ENCODE measurements at regions not wholly inside any gene's neighbourhood (a gene's known extent, or its start where the extent isn't known, plus 50 kb on each side); places are given as distances from the start of the nearest gene placed in this dataset.

DNA sequence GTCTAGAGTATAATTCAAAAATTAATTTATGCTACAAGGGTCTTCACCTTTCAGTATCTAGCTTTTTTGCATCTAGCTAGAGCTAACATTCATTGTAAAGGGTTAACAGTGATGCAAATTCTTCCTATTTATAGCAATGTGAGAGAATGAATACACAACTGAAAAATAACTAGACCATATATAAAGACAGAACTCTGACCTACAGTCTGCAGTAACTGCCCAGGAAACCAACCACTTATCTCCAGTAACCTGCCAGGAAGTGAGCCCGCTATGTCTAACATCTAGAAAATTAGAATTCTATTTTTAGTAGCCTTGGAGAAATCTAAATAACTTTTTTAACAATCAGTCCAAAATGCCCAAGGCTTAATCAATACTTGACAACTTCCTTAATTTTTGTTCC is 1021.9 kb downstream of the LRFN5 start:
- no peak for DNase-seq (ENCODE audit: low spot score)

DNA sequence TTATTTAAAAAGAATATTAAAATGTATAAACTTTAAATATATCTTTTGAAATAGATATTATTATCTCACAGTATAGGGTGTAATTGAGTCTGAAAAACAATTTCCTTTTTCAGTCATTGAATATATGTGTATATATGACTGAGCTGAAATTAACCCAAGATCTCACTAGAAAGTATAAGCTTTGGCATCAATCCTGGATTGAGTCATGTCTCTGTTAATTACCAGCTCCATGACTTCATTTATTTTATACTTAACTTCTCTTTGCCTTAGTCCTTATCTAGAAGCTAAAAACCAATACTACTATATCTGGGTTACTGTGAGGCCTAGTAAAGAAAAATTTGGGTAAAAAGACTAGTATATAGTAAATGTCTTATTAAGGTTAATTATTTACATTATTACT is 1020.3 kb downstream of the LRFN5 start:
- no peak for DNase-seq (ENCODE audit: low spot score)

DNA sequence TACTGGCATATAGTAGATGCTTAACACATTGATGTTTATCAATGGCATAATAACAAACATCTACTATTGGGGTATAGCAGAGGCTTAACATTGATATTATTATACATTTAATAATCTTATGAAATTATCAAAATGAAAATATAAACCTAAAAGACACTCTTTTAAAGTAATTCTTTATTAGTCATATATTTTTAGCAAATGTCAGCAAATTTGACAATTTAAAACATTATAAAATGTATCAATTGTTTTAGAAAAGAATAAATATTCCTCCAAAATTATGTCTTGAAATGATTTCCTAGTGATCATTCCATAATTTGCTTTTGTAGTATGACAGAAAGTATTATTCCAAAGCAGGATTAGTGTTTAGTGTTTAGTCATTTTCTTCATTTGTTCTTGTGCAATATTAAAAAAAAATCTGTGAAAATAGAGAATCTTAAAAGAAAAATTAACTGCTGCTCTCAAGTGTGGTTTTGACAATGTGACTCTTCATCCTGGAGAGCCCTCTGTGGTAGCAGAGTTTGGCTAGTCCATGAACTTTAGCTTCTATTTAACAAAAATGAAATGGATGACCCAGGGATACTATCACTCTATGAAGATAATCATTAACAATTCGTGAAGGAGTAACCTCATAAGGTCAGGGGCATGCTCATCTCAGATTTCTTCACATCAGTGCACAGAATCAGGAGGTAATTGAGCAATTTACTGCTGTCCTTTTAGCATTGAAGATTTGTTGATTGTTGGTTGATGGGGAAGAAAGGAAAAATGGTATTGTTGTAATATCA is 1018.5 kb downstream of the LRFN5 start:
- DNase-seq (ENCODE audit: low spot score) = no peak

- no peak for DNase-seq (ENCODE audit: low spot score)
Observed at GRCh38 chr14:42617005-42617404, 1010.3 kb downstream of the LRFN5 start.

DNA sequence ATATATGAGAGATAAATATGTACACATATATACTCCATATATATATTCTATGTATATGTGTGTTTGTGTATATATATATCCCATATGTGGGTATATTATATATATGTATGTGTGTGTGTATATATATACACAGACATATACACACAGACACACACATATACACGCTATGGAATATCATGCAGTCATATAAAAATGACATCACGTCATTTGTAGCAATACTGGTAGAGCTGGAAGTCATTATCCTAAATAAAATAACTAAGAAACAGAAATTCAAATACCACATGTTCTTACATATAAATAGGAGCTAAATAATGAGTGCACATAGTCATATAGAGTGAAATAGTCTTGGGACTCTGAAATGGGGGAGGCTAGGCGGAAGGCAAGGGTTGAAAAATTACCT is 1000.2 kb downstream of the LRFN5 start:
- DNase-seq (ENCODE audit: low spot score) = no peak

DNA sequence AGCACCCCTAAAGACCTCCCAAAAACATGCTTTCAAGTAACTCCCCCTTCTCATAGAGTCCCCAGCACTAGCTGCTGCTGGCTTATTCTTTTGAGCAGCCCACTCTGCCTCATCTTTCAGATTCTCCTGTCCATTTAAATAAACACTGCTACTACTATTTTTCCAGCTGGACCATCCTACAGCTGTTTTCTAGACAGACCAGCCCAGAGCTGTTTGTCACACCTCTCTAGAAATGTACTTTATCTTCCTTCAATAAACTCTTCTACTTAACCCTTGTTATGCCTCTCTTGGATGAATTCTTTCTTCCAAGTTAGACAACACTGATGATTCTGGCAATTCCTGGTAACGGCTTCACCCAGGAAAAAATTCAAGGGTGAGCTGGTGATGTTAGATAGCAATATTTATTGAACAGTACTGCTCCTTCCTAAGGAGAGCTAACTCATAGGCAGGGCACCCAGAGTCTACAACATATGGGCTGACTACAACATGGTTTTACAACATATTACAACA is 995.7 kb downstream of the LRFN5 start:
- no peak for DNase-seq (ENCODE audit: low spot score)

- DNase-seq (ENCODE audit: low spot score) = no peak
Observed at GRCh38 chr14:42572032-42572431, 965.4 kb downstream of the LRFN5 start.

DNA sequence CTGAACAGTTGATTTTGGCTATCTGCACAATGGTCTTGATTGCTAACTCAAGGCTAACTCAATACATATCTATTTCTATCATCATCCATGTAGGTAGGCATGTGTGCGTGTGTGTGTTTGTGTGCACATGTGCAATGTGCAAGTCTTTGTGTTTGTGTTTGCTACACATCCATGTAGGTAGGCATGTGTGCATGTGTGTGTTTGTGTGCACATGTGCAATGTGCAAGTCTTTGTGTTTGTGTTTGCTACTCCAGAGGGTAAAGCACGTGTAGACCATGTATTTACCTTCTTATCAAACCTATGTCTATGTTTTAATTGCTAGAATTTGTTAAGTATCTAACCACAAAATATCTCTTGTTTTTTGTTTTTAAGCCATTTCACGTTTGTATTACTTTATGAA is 962.6 kb downstream of the LRFN5 start:
- DNase-seq (ENCODE audit: low spot score) = no peak

DNA sequence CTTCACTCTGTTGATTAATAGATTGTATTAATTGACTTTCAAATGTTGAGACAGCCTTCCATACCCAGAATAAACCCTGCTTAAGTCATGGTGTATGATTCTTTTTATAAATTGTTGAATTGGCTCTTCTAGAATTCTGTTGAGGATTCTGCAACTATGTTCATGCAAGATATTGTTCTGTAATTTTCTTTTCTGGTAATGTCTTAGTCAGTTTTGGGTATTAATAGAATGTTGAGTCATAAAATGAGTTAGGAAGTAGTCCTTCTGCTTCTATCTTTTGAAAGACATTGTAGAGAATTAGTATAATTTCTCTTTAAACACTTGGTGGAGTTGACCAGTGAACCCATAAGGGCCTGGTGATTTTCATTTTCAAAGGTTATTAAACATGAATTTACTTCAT is 958.9 kb downstream of the LRFN5 start:
- no peak for DNase-seq (ENCODE audit: low spot score)

DNA sequence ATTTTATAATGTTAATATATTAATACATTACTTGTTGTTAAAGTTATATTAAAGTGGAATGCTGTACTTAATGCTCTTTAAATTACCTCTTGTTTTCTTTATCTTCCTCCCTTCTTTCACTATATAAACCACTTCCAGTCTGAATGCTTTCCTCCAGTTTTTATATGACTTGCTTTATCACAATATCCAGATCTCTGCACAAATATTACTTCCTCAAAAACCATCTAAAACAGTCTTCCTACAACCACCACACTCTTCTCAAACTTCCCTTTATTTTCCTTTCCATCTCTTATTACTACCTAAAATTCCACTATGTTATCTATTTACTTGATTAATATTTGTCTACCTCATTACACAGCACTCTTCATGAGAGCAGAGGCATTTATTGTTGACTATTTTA is 956.6 kb downstream of the LRFN5 start:
- DNase-seq (ENCODE audit: low spot score) = no peak

DNA sequence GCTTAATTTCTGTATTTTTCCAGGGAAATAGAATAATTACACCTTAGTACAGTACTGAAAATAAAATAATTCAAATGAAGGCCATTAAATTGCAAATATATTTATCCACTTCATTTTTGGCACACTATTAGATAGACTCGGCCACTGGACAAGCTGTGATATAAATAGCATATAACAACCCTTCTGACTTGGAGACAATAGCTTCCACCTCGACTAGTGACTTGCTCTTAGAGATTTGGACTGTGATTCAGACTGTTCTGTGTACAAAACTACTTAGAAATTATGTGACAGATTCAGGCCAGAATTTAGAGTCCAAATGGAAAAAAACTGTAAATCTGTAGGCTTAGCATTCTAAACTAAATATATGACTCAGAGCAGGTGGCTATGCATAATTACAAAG is 949.9 kb downstream of the LRFN5 start:
- peak; percentile 28 for DNase-seq (ENCODE audit: low spot score)

DNA sequence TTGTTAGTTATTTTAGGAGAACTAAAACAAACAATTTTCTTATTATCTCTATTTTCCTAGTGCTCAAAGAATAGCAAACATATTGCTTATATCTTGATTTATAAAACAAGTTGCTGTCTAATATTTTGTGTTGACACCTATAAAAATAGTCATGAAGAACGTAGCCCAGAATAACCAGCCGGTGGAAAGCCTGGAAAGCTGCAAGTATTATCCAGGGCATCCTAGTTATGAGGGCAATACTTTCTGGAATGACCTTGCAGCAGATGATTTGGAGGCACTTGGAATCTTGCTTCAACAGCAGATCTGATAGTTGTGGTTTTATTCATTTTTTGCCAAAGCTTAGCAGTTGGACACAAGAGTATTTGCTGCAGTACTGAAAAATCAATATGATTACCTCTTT is 948.7 kb downstream of the LRFN5 start:
- no peak for DNase-seq (ENCODE audit: low spot score)

GRCh38 chr14:42554091-42554490 is 947.4 kb downstream of the LRFN5 start:
- DNase-seq (ENCODE audit: low spot score) = no peak

DNA sequence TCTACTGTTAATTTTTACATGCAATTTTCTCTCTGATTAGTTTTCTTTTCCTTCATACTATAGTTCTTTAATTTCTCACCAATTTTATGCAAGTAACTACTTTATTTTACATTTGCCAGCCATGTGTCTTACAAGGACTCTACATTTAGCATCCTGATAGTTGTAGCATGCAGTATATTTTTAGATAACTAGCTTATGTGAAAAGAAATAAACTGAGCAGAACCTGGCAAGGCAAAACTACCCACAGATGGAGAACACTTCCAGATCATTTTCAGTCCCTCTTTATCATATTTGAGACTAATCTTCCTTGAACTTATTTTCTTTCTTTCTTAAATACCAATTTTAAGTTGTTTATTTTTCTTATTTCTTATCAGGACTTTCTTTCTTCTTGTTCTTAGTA is 943.6 kb downstream of the LRFN5 start:
- no peak for DNase-seq (ENCODE audit: low spot score)

GRCh38 chr14:42548349-42548748 is 941.7 kb downstream of the LRFN5 start:
- DNase-seq (ENCODE audit: low spot score) = no peak

- DNase-seq (ENCODE audit: low spot score) = no peak
Observed at GRCh38 chr14:42545636-42546035, 939.0 kb downstream of the LRFN5 start.

DNA sequence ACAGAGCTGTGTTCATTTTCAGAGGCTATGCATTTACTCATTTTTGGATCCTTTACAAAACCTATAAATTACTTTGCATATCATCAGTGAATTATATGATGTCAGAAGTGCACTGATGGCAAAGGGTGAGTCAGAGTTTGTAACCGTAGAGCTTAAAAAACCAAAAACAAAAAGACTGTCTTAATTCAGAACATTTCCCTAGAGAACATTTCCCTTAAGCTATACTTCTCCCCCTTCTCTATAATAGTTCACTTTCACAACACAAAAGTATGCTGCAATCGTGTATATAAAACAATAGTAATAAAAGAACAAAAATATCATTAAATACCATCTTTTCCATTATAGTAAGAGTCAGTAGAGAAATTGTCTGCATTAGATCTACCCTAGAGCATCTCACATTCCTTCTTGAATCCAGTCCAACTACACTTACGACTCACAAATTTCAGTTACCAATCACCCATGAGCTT is 934.9 kb downstream of the LRFN5 start:
- DNase-seq (ENCODE audit: low spot score) = peak; percentile 36

DNA sequence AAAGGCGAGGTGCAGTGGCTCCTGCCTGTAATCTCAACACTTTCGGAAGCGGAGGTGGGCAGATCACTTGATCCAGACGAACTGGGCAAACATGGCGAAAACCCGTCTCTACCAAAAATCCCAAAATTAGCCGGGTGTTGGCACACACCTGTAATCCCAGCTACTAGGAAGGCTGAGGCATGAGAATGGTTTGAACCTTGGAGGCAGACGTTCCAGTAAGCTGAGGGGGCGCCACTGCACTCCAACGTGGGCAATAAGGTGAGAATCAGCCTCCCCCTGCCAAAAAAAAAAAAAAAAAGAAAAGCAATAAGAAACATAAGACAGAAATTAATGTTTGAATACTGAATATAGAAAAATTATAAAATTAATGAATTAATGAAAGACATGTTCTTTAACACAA is 928.7 kb downstream of the LRFN5 start:
- DNase-seq (ENCODE audit: low spot score) = no peak

- DNase-seq (ENCODE audit: low spot score) = no peak
Observed at GRCh38 chr14:42533476-42533875, 926.8 kb downstream of the LRFN5 start.

DNA sequence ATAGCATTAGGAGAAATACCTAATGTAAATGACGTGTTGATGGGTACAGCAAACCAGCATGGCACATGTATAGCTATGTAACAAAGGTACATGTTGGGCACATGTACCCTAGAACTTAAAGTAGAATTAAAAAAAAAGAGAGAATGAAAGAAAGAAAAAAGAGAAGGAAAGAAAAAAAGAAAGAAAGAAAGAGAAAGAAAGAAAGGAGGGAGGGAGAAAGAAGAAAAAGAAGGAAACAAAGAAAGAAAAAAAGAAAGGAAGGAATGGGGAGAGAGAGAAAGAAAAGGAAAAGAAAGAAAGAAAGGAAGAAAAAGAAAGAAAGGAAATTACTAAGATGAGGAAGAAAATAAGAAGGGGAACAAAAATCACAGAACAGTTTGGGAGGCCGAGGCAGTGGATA is 925.5 kb downstream of the LRFN5 start:
- no peak for DNase-seq (ENCODE audit: low spot score)

DNA sequence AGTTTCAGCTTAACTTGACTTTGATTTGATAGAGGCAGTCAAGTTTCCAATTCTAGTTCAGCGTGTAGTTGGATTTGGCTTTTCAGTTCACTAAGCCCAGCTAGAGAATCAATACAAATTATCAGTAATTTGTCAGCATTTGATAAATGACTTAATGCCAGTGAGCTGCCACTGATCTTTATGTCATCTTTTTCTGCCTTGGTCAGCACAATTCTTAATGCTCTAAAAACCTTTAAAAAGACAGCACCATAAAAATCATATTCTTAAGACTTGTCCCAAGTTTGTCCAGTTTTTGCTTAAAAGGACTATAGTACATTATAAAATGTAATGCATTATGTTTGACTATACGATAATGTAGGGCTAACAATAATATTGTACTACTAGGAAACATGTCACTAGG is 920.5 kb downstream of the LRFN5 start:
- DNase-seq (ENCODE audit: low spot score) = no peak

GRCh38 chr14:42523666-42524065 is 917.0 kb downstream of the LRFN5 start:
- no peak for DNase-seq (ENCODE audit: low spot score)

DNA sequence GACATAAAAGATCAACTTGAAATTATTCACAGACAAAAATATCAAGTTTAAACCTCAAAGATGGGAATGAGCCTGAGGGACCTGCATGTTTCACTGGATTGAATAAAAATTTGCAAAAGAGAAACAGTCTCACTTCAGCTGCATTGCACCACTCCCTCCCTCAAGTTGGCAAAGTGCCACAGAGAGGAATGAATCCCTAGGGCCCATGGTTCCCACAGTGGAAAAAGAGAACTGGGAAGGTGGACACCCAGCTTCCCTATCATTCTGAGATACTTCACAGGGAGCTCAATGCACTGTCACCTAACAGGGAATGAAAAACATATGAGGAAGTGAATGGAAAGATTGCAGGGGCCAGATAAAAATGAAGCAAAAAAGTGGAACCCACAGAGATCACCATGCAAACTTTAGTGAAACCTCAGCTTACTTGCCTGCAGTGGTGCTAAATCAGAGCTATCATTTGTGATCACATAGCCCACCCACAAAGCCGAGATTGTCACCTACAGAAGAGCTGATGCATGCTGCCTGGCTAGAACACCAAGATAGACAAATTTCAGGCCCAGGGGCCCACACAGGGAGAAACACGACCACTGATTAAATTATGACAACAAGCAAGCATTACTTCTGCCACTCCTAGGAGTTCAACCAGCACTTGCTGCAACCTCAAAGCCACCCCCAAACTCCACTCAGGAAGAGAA is 911.3 kb downstream of the LRFN5 start:
- DNase-seq (ENCODE audit: low spot score) = no peak
